ENCODE measurements at regions not wholly inside any gene's neighbourhood (a gene's known extent, or its start where the extent isn't known, plus 50 kb on each side); places are given as distances from the start of the nearest gene placed in this dataset.

- TF ChIP-seq CTCF (IDR thresholded peaks at IDR 0.05; ENCODE audit: insufficient read depth, low read depth, low read length, missing control alignments): no peak
- H3K4me3 ChIP-seq (ENCODE audit: low read length): no peak overlapping the region
- peak; percentile 45 for DNase-seq (ENCODE audit: low read depth)
These were observed 52.2 kb upstream of the FAT1 start for GRCh38 chr4:186775902-186776301.

DNA sequence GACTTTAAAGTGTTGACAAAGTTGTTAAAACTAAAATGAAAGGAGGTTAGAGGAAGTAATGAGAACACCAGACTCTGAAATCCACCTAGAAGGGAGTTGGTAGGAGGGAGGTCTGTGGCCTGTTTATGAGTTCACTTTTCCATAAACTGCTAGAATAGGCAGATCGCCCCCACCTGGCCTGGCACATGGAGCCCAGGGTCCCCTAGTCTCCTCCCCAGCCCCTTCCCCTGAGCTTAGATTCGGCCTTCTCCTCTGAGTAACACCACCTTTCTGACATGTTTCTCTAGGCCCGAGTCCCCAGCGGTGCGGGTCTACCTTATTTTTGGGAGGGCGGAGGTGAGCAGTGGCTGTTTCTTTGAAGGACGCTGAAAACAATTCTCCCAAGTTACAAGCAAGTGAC, 54.5 kb upstream of the FAT1 start:
- H3K4me3 ChIP-seq (ENCODE audit: low read length): no peak overlapping the region
- no peak for DNase-seq (ENCODE audit: low read depth)
- TF ChIP-seq CTCF (IDR thresholded peaks at IDR 0.05; ENCODE audit: insufficient read depth, low read depth, low read length, missing control alignments): no peak

GRCh38 chr4:186780291-186781031, 56.8 kb upstream of the FAT1 start:
- DNase-seq (ENCODE audit: low read depth): peak; percentile 44
- H3K4me3 ChIP-seq (ENCODE audit: low read length): no peak overlapping the region
- no peak for TF ChIP-seq CTCF (IDR thresholded peaks at IDR 0.05; ENCODE audit: insufficient read depth, low read depth, low read length, missing control alignments)

DNA sequence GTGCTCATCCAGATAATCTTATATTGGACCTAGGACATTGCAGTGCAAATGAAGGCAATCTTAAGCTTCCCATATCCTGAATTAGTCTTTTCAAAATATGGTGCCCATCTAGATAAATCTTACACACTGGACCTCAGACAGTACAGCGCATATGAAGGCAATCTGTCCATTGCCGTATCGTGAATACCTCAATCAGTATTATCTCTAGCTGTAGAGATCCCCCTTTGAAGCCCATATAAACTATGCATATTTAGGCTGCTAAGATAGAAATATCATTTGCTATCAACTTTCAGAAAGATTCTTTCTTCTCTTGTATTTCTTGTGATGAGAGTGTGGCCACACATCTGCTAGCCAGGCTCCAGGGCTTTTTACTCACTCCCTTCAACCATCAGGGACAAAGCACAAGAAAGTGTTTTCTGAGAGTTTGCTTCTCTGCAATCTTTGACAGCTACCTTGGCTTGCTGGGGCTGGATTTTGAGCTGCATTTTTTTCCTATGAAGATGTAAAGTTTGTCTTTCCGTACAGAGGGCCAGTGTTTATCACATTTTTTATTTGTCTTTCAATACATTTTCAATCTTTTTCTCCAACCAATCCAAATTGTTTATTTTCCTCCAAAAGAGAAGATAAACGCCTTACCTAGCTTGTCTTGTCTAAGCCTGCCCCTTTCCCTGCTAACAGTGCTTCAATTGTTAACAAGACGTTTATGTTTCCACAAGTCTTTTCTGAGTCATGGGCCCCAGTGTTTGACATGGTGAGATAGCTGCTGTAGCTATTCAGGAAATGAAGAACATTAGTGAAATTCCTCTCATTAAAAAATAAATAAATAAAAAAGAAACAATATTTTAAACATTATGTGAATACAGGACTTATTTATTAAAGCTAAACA, 57.6 kb upstream of the FAT1 start:
- peak; percentile 94 for DNase-seq (ENCODE audit: low read depth)
- no peak for TF ChIP-seq CTCF (IDR thresholded peaks at IDR 0.05; ENCODE audit: insufficient read depth, low read depth, low read length, missing control alignments)
- H3K4me3 ChIP-seq (ENCODE audit: low read length): no peak overlapping the region

DNA sequence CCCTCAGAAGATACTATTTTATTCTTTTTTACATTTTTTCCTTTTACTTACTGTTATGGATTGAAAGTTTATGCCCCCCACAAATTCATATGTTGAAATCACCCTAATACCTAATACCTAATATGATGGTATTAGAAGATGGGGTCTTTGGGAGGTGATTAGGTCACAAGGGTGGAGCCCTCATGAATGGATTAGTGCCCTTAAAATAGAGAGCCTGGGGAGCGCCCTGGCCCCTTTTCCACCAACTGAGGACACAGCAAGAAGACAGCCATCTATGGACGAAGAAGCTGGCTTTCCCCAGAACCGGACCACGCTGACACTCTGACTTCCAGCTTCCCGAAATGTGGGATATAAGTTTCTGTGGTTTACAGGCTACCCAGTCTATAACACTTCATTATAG, 58.6 kb upstream of the FAT1 start:
- DNase-seq (ENCODE audit: low read depth): no peak
- no peak overlapping the region for H3K4me3 ChIP-seq (ENCODE audit: low read length)
- no peak for TF ChIP-seq CTCF (IDR thresholded peaks at IDR 0.05; ENCODE audit: insufficient read depth, low read depth, low read length, missing control alignments)

- no peak overlapping the region for H3K4me3 ChIP-seq (ENCODE audit: low read length)
- DNase-seq (ENCODE audit: low read depth): peak; percentile 18
- no peak for TF ChIP-seq CTCF (IDR thresholded peaks at IDR 0.05; ENCODE audit: insufficient read depth, low read depth, low read length, missing control alignments)
These were observed 63.9 kb upstream of the FAT1 start for GRCh38 chr4:186787536-186787935.
